MM.1S (cell line): ENCODE measurements at regions not wholly inside any gene's neighbourhood (a gene's known extent, or its start where the extent isn't known, plus 50 kb on each side); places are given as distances from the start of the nearest gene placed in this dataset.

Experiments
- EZH2 ChIP-seq: fragments of 300-600 bp; sonication (generic); optimal IDR thresholded peaks from 2 replicates; pipeline ENCODE3; 2017; ENCODE audit warnings: low read depth, mild to moderate bottlenecking, antibody characterized with exemption, low read length, mixed read lengths
- TF ChIP-seq, protein P1 (sequence below): fragments of 300-600 bp; sonication (generic); IDR thresholded peaks from 2 replicates; pipeline ENCODE4 v1.5.1; 2016; ENCODE audit warnings: antibody characterized with exemption, low read length, mixed read lengths

DNA sequence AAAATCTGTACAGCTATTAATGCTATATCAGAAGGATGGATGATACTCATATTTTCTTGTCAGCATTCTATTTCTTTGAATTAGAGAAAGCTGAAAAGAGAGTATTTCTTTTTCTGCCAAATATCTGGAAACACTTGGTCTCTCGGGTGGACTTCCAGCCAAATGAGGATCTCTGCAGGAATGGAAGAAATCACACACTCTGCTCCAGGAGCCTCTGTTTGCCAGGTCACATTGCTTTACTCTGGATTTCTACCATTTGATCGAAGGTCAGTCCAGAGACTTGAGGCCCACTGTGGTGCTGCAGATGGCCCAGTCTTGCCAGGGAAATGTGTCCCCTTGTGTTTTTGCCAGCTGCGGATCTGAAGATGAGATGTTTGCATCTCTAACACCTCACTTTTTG is 154.1 kb downstream of the PCSK1 start:
- TF ChIP-seq, protein P1, sequence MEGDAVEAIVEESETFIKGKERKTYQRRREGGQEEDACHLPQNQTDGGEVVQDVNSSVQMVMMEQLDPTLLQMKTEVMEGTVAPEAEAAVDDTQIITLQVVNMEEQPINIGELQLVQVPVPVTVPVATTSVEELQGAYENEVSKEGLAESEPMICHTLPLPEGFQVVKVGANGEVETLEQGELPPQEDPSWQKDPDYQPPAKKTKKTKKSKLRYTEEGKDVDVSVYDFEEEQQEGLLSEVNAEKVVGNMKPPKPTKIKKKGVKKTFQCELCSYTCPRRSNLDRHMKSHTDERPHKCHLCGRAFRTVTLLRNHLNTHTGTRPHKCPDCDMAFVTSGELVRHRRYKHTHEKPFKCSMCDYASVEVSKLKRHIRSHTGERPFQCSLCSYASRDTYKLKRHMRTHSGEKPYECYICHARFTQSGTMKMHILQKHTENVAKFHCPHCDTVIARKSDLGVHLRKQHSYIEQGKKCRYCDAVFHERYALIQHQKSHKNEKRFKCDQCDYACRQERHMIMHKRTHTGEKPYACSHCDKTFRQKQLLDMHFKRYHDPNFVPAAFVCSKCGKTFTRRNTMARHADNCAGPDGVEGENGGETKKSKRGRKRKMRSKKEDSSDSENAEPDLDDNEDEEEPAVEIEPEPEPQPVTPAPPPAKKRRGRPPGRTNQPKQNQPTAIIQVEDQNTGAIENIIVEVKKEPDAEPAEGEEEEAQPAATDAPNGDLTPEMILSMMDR, result no peak
- TF ChIP-seq EZH2, result no peak
